HG02759 (cell line): ENCODE measurements at regions not wholly inside any gene's neighbourhood (a gene's known extent, or its start where the extent isn't known, plus 50 kb on each side); places are given as distances from the start of the nearest gene placed in this dataset.

Experiments used
- ATAC-seq: cut with Tn5 transposase; IDR thresholded peaks from one replicate; pipeline ENCODE4 v1.9.1; 2021; ENCODE audit warnings: mild to moderate bottlenecking, moderate library complexity; ENCODE audit not compliant: unreplicated experiment

GRCh38 chr6:99219788-99220187 lies 129.7 kb downstream of the FAXC start:
- ATAC-seq: peak; percentile 92

DNA sequence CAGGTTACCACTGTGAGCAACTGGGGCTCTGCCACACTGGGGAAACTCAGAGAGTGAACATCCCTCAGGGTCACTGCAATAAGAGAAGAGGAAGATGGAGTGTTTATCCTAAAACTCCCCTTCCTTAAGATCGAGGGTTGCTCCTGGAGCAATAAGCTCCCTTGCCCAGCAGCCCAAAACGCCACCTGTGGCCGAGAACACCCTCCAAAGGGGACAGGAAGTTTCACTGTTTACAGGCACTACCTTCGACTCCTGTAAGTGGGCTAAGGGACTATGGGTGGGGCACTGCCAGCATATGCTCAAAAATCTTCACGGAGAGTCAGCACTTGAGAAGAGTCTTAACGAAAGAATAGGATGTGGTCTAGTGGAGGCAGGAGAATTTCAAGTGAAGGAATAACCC lies 132.5 kb downstream of the FAXC start:
- ATAC-seq: no peak

DNA sequence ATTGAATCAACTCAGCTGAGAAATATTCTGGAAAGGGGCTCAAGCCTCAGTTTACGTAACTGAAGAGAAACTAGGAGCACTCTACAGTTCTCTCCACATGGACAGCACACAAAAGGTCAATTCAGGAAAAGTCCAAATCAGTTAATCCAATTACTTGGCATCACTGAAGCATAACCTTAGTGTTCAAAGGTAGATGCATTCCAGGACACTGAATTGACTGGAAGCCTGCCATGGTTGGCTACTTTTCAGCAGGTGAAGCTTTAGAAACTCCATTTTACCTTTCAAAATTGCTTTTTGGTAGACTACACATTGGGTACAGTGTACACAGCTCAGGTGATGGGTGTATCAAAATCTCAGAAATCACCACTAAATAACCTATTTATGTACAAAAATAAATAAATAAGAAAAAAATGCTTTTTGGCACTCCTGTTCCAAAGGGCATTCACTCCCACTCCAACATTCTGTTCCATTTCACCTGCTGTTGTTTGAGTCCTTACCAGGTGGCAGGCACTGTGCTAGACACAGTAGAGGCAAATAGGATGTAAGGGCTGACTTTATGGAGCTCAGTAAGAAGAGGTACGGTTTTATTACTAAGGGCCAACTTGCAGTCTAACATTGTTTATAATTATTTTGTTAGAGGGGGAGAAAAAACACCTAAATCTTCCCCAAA lies 153.4 kb downstream of the FAXC start:
- no peak for ATAC-seq

DNA sequence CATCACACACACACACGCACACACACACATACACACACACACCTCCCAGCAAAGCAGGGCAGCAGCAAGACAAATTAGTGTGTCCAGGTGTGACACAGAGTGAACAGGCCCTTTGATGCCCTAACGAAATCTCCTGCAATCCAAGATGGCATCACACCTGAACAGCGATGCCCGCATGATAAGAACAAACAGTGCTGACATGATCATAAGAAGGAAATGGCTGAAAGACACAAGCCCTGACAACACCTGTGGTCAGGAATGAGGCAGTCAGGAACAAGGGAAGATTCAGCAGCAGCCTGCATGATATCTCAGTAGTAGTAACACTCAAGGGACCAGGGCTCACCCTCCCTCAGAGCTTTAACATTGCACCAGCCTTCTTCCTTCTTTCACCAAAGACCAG lies 156.9 kb downstream of the FAXC start:
- ATAC-seq: no peak

- ATAC-seq: peak; percentile 97
These were observed 159.4 kb downstream of the FAXC start for GRCh38 chr6:99189823-99190721.

DNA sequence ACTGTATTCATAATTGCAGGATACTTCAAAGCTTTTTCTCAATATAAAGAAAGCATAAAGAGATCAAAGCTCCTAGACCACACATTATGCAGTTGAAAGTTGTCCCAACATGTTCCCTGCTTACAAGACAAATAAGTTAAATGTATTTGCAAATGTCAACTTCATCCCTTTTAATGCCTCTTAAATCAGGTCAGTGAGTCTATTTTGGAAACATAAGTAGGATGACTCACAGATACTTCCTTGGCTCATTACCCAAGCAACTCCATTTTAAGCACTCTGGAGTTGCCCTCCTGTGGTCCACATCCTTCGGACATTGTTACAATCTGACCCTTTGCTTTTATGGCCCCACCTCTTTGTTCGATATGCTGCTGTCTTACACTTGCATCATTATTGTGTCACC lies 162.0 kb downstream of the FAXC start:
- no peak for ATAC-seq

- ATAC-seq: no peak
These were observed 163.1 kb downstream of the FAXC start for GRCh38 chr6:99186417-99186816.

DNA sequence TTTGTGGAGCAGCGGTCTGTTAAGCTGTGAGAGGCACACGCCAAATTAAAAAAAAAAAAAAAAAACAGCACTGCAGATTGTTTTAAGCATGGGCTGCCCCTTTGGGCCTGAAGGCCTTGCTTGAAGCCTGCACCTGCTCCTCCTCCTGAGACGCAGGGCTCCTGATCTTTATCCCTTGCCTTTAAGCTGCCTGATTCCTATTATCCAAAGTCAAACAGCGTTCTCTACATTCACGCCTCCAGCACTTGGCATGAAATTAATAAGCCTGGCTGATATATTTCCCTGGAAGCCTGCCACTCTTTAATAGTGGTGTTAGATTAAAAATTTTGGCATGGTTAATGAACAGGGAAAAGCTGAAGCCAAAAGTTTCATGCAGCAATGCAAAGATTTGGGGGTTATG lies 163.9 kb downstream of the FAXC start:
- no peak for ATAC-seq

- ATAC-seq: no peak
These were observed 164.8 kb downstream of the FAXC start for GRCh38 chr6:99184696-99185095.

GRCh38 chr6:99183066-99183465 lies 166.4 kb downstream of the FAXC start:
- ATAC-seq: no peak

- ATAC-seq: no peak
These were observed 168.3 kb downstream of the FAXC start for GRCh38 chr6:99181174-99181573.

DNA sequence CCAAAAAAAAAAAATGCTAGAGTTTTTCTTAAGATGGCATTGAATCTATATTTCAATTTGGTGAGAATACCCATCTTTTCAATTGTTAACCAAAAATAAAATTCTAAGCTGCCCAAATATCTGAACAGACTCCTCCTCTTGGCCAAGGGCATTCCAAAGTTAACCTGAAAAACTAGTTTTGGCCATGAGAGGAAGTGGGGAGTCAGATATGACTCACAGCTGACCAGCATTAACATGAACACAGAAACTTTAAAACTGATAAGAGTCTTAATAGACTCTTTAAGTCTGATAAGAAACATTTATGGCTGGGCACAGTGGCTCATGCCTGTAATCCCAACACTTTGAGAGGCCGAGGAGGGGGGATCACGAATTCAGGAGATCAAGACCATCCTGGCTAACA lies 171.3 kb downstream of the FAXC start:
- ATAC-seq: peak; percentile 57

DNA sequence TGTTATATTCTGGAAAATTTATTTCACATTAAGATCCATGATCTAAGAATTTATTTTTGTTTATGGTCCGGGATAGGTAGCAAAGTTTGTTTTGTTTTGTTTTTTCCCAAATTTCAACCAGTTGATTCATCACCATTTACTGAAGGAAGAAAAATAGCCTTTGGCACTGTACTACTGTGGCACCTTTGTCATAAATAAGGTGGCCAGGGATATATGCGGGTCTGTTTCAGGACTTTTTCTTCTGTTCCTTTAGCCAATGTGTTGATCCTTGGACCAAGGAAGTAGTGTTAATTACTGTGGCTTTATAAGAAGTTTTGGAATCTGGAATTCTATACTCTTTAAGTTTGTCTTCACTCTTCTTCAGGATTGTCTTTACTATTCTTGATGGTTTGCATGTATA lies 171.7 kb downstream of the FAXC start:
- ATAC-seq: no peak

DNA sequence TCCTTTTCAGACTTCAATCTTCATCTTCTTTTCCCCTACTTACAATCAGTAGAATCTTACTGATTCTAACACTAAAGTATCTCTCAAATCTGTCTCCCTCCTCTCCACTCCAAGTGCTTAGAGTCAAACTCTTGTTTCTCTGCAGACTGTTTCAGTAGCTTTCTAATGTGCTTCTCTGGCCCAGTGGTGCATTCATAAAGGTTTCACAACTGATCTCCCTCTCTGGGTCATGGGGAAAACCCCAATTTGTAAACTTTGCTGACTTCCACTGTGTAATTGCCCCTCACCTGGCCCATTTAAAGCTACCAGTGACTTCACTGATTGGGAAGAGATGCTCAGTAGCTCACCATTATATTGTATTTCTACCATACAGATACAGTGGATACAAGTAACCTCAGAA lies 183.6 kb downstream of the FAXC start:
- peak; percentile 86 for ATAC-seq

DNA sequence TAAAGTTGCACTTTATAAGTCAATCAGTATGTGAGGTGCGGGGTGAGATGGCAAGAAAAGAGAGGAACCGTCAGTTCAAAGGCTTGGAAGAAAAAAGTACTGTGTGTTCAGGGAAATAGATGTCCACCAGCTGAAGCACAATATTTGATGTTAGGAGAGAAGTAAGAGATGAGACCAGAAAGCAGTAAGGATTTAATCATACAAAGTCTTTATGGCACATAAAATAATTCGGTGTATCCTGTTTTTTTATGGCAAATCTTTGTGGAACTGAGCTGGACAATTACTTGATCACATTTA lies 197.2 kb downstream of the FAXC start:
- no peak for ATAC-seq

- peak; percentile 97 for ATAC-seq
These were observed 197.7 kb downstream of the FAXC start for GRCh38 chr6:99151634-99152346.

DNA sequence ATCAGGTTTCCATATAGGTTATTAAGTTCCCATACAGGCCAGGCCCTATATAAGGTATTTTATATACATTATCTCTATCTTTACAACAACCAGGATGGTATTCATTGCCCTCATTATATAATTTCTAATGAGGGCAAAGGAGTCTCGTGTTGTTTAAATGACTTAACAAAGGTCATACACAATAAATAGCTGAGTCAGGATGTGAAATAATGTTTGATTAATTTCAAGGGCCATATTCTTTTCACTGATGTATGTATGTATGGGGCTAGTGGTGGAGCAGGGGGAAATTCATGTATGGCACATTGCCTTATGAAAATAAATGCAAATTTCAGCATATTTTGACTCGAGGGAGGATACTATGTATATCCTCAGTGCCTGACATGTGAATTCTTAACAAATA lies 200.7 kb downstream of the FAXC start:
- no peak for ATAC-seq

DNA sequence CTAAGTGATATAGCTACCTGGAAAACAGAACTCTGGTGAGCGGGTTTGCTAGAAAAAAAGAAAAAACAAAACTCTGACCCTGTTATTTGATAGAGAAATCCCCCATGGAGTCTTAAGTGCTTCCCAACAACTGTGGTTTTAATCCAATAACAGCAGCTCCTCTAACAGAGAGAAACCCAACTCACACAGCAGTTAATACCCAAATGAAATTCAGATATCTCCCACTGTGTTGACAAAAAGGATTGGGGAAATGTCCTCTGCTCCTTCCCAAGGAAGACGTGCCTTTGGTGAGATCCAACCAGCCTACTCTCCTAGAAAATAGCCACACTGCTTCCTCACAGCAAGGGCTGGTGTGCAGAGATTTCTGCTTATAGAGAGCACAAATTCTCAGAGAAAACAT lies 200.4 kb upstream of the FBXL4 start:
- ATAC-seq: no peak

DNA sequence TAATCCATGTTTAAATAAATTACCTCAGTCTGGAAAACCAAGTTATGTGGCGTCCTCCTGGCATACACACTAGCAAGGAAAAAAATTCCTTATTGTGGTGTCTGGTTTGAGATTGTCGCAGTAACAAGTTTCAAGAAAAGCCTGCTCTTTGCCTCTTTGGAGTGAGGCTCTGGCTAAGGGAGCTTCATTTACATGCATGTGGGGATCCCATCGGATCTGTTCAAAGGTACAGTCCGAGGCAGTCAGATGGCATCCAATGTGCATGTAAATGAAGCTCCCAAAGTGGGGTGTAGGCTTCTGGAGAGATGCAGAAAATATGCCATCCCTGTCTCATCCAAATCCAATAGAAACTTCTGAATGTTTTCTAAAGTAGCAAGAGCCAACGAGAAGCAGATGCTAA lies 199.5 kb upstream of the FBXL4 start:
- no peak for ATAC-seq

GRCh38 chr6:99146711-99147110 lies 199.0 kb upstream of the FBXL4 start:
- no peak for ATAC-seq

- no peak for ATAC-seq
These were observed 198.0 kb upstream of the FBXL4 start for GRCh38 chr6:99145738-99146137.
